ENCODE measurements at regions not wholly inside any gene's neighbourhood (a gene's known extent, or its start where the extent isn't known, plus 50 kb on each side); places are given as distances from the start of the nearest gene placed in this dataset.
A peak's percentile ranks its signal among the peaks of the same experiment; 100 is the strongest.

GRCh38 chr11:109939166-109939810 lies 153.9 kb upstream of the ZC3H12C start:
- peak; percentile 8 for DNase-seq (ENCODE audit: low read depth)
- H3K4me3 ChIP-seq (ENCODE audit: low read depth, low read length): no peak overlapping the region
- peak; percentile 51 for TF ChIP-seq CTCF (IDR thresholded peaks at IDR 0.05; ENCODE audit: low read depth, low read length, missing control alignments)

- no peak for TF ChIP-seq CTCF (IDR thresholded peaks at IDR 0.05; ENCODE audit: low read depth, low read length, missing control alignments)
- no peak overlapping the region for H3K4me3 ChIP-seq (ENCODE audit: low read depth, low read length)
- no peak for DNase-seq (ENCODE audit: low read depth)
These were observed 152.4 kb upstream of the ZC3H12C start for GRCh38 chr11:109940816-109941215.

GRCh38 chr11:109945626-109946321 lies 147.4 kb upstream of the ZC3H12C start:
- no peak for TF ChIP-seq CTCF (IDR thresholded peaks at IDR 0.05; ENCODE audit: low read depth, low read length, missing control alignments)
- peak overlapping the region; percentile 45 for H3K4me3 ChIP-seq (ENCODE audit: low read depth, low read length)
- peak; percentile 48 for DNase-seq (ENCODE audit: low read depth)

- TF ChIP-seq CTCF (IDR thresholded peaks at IDR 0.05; ENCODE audit: low read depth, low read length, missing control alignments): peak; percentile 90
- peak overlapping the region; percentile 45 for H3K4me3 ChIP-seq (ENCODE audit: low read depth, low read length)
- peak; percentile 80 for DNase-seq (ENCODE audit: low read depth)
These were observed 146.8 kb upstream of the ZC3H12C start for GRCh38 chr11:109946322-109946846.

- TF ChIP-seq CTCF (IDR thresholded peaks at IDR 0.05; ENCODE audit: low read depth, low read length, missing control alignments): no peak
- DNase-seq (ENCODE audit: low read depth): no peak
- no peak overlapping the region for H3K4me3 ChIP-seq (ENCODE audit: low read depth, low read length)
These were observed 138.7 kb upstream of the ZC3H12C start for GRCh38 chr11:109954534-109954933.

- no peak overlapping the region for H3K4me3 ChIP-seq (ENCODE audit: low read depth, low read length)
- TF ChIP-seq CTCF (IDR thresholded peaks at IDR 0.05; ENCODE audit: low read depth, low read length, missing control alignments): no peak
- DNase-seq (ENCODE audit: low read depth): no peak
These were observed 136.9 kb upstream of the ZC3H12C start for GRCh38 chr11:109956124-109956793.

All from GM12864 (cell line).